HG03097 (cell line): ENCODE measurements at regions not wholly inside any gene's neighbourhood (a gene's known extent, or its start where the extent isn't known, plus 50 kb on each side); places are given as distances from the start of the nearest gene placed in this dataset.

Experiments
- ATAC-seq: cut with Tn5 transposase; IDR thresholded peaks from one replicate; pipeline ENCODE4 v1.9.1; 2021; ENCODE audit not compliant: unreplicated experiment, low FRiP score

DNA sequence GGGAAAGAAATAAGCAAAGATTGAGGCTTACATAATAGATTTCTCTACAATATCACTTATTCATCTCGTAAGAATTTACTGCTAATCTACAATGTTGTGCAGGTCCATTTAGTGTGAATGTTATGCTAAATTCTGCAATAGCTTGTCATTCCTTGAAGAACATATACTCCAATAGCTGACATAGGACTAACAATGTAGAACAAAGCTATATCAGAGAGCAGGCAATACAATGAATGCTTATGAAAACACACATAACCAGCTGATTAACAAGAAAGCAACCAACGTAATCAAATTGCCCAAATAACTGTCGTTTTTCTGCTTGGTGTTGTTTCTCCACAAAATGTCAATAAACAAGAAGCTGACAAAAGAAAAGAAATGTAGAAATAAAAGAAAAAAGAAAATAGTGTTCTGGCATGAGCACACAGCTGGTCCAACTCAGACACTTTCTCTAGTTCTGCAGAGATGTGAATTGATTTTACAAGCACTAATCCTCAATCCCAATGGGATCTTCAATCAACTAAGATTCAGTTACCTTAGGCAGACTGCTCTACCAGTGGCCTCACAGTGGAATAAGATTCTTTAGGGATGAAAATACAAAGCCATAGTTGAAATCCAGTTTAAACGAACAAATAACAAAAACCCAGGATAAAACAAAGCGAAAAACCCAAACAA is 1024.7 kb upstream of the PIK3C3 start:
- no peak for ATAC-seq

DNA sequence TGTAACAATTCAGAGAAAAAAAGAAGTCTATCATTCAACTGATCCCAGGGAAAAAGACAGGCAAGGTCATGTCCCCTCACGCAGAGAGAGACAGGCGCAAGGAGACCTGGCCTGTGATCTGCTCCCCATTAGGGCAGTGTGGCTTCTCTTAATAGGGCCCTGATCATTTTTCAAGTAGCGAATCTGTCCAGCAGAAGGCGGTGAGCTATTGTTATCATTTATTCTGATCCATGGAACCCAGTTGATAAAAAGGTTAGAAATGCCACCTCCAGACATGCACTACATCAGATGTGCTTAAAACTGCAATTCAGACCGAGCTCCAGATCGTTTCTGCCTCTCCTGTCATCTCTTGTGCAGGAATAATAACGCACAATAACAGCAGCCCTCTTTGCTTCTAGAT is 1025.6 kb upstream of the PIK3C3 start:
- no peak for ATAC-seq

GRCh38 chr18:40926679-40927078 is 1028.4 kb upstream of the PIK3C3 start:
- no peak for ATAC-seq

DNA sequence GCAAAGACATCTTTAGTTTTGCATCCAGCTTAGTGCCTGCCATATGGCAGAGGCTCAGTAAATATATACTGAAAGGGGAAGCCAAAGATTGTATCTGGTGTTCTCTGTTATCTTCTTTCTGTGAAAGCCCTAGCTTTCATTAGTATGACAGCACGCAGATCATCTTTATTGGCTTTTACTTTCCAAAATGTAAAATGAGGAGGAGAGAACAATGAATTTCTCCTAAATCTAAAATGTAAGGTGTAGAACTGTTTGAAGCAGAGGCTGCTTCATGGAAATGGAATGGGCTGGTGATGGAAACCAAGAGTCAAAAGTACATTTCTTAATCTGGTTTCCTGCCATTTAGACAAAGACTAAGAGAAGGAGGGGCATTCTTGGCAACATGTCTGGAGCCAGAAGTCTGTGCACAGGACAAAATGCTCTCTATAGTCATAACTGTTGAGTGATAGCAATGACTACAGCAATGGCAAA is 1029.9 kb upstream of the PIK3C3 start:
- ATAC-seq = no peak

DNA sequence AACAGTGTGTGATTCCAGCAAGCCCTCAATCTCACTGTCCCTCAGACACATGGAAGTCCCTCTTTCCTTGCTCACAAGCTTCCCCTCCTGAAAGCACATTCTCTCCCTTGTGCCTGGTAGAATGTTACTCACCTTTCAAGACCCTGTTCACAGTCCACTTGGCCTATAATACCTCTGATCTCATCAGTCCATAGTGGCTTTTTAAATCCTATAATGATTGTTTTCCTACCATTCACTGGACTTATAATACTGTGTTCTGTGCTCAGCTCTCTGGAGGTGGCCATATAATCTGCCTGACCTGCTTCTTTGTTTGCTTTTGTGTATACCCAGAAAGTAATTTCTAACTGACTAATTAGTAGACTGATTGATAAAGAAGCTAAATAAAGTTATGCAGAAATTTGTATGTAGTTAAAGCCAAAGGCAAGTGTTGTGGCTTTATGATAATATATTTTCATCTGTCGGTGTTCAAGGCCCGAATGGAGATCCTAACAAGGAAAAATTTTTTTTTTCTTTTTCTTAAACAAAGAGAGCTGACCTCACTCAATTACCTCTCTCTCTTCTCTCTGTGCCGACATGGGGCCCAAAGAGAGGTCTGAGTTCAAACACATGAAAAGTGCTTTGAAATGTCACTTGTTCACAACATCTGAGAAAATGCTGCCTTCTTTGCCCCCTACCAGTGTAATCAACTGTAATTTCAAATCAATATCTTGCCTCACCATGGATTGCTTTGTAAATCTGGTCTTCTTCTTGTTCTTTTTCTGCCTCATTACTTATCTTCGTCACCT is 1033.0 kb upstream of the PIK3C3 start:
- ATAC-seq = no peak

DNA sequence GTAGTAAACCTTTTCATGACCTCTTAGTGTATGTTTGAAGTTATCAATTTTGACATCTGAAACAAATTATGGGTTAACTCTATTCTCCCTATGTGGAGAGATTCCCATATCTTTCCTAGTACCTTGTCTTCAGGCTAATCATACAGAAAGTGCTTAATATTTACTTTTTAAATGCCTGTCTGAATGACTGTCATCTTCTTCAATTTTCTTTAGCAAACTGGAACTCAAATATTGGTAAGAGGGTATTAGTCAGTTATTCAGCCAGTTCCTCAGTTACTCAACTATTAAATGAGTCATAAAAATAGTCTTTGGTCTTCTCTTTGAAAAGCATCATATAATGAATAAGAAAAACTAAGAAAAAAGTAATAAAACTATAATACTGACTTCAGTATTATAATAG is 1038.0 kb upstream of the PIK3C3 start:
- ATAC-seq = no peak

GRCh38 chr18:40915724-40916123 is 1039.3 kb upstream of the PIK3C3 start:
- no peak for ATAC-seq

GRCh38 chr18:40911582-40912254 is 1043.3 kb upstream of the PIK3C3 start:
- ATAC-seq = no peak

DNA sequence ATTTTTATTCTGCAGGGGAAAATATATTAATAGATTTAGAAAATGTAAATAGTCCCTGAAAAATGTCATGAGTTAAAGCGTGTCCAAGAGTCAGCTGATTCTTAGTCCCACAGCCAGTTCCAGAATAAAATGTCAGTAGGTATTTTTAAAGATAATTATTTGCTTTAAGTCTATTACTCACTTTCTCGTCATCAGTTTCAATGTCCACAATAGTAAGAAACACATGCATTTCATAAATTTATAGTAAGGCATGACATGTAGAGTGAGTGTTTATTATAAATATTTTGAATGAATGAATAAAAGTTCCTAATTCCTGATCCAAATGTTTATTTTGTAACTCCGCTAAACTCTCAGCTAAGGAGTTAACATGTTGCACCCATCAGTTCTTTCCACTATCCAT is 1044.0 kb upstream of the PIK3C3 start:
- ATAC-seq = no peak

DNA sequence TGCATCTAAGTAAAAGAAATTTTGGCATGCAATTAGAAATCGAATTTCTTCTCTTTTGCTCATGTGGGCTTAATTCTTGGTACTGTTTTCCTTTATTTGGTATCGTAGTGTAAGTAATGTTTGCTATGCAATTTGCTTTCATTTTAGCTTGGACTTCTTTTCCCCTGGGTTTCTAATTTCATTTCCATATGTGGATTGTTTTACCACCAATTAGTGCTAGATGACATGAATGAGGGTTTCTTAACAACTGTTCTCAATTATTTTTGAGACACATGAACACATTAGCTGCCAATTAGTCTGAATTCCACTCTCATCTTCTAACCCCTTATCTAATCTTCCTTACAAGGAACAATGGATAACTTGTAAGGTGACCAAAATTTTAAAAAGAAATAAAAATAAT is 1047.2 kb upstream of the PIK3C3 start:
- ATAC-seq = no peak

DNA sequence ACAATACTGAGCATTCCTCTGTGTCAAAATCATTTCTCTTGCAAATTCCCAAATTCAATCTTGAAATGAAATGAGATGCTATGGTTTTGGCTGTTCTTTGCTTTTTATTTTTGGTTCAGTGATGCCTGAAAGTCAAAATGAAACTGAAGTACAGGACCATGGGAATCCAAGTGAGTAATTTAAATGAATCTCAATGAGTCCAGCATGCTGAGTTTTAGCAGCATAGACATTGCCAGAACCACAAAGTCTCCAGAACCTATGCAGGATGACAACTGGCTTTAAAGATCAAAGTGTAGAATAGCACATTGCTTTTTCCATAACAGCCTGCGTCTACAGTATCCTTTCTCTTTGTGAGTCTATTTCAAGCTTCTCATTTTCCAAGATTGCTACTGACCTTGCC is 1050.7 kb upstream of the PIK3C3 start:
- no peak for ATAC-seq

DNA sequence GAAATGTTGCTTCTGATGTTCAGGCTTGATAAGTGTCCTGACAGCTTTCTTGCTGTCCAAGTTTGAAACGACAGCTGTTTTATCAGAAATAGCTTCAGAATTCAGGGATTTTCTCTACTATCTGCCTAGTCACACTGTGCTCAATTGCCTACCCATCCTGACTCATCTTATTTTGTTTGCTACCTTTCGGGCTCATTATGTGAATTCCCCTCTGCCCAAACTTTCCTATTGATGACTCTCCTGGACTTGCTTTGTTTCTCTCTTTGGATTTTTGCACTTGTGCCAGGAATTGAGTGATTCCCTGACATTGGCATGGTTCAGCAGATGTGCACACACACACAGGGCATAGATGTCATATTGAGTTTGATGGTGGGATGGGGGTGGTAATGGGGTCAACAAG is 1052.6 kb upstream of the PIK3C3 start:
- no peak for ATAC-seq

- no peak for ATAC-seq
These were observed 1057.2 kb upstream of the PIK3C3 start for GRCh38 chr18:40897884-40898283.

DNA sequence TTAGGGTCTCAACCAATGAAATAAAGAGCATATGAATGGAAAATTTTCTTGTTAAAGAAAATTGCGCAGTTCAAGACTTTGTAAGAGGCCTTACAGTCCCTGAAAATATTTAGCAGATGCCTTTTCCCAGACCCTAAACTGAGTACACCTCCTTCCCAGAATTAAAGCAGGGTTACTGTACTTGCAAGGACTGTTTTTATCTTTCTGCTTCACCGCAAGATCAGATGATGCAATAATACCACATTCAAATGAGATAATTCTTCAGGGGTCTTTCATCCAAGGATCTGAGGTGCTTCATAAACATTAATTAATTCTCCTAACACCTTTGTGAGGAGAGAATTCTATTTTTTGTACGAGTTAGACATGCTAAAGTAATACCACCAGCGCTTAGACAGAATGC is 1071.8 kb upstream of the PIK3C3 start:
- no peak for ATAC-seq

DNA sequence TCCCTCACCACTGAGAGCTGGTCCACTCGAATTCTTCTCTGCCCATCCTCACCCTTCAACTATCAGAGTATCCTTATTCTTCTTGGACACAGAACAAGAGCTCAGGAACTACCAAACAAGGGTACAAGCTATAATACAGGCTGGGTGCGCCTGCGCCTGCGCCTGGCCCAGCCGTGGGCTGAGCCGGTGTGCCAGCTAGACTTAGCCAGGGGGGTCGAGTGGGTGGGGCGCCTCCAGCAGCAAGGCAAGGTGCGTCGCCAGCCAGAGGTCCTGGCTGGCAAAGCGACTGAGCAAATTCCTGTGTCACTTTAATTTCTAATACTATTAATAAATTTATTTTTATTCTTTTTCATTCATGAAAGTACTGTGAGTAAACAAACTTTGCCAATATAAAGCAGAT is 1072.6 kb upstream of the PIK3C3 start:
- no peak for ATAC-seq

DNA sequence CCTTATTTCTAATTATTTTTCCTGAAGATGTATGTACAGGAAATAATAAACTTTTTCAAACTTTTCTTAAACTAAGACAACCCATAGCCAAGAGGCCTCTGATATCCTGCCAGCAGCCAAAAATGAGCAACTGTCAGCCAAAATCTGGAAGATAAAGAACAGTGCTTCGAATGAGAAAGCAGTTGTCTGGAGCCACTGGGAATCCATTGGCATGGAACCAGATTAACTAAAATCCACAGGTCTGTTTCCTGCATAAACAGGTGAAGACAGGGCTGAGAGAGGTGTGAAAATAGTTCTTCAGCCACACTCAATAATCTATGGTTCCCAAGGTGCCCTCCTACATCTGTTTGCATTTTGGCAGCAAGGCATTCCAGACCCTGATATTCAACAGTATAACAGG is 1076.7 kb upstream of the PIK3C3 start:
- no peak for ATAC-seq

DNA sequence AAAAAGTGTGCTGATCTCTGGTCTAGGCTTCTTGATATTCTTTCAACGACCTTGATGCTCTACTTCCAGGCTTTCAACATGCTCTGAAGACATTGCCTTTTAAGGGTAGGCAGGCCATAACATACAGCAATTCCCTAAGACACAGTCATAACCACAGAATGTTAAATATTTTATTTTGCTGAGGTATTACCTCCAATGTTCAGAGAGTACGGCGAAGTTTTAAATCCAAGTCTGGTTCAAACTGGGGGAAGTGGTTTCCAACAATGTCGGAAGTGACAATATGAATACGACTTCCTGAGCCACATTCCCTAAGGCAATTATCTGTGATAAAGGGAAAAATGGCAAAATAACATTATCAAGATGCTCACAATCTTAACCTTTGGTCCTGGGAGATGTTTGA is 1077.9 kb upstream of the PIK3C3 start:
- no peak for ATAC-seq

GRCh38 chr18:40875101-40875615 is 1079.9 kb upstream of the PIK3C3 start:
- ATAC-seq = no peak

- ATAC-seq = no peak
These were observed 1080.8 kb upstream of the PIK3C3 start for GRCh38 chr18:40874233-40874632.

DNA sequence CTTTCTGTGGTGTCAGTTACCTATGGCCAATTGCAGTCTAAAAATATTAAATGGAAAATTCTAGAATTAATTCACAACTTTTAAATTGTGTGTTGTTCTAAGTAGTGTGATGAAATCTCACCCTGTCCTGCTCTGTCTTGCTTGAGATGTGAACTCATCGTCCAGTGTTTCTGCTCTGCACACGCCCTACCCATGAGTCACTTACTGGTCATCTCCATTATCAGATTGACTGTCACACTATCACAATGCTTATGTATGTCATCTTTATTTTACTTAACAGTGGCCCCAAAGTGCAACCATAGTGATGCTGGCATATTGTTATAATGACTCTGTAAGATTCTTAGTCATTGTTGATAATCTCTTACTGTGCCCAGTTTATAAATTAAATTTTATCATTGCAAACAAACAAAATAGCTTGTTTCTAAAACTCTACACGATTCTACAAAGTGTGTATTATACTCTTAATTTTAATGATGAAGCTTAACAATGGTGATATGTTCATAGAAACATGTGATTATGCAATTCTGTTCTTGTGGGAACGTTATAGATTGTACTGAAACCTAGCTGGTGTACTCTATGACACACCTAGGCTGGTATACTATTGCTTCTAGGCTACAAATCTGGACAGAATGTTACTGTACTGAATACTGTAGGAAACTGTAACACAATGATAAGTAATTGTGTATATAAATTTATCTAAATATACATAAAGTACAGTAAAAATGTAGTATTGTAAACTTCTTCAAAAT is 1086.8 kb upstream of the PIK3C3 start:
- no peak for ATAC-seq

DNA sequence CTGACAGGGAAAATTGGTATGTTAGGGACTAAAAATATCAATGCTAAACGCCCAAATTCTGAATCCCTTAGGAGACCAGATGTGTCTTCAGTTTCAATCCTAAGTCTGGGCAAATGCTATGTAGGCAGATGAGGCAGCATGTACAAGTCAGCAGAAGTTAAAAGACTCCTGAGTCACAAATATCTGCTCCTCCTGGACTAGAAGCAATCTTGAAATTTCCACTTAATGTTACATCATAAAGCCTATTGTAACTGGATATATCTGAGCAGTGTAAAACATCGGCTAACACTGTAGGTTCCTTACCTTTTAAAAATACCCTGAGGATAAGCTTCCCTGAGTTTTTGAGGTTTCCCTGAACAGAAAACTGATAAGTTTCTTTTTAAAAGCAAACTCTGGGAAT is 1087.6 kb upstream of the PIK3C3 start:
- ATAC-seq = no peak
